Upper lobe of left lung (tissue), 4 donors: ENCODE measurements at regions not wholly inside any gene's neighbourhood (a gene's known extent, or its start where the extent isn't known, plus 50 kb on each side); places are given as distances from the start of the nearest gene placed in this dataset.

Source experiments
- CTCF ChIP-seq, 6 experiments: fragments of 450-650 bp in 4 of 6; fragments of 200-600 bp in 2 of 6; sonication (generic) in 2 of 6; IDR thresholded peaks; one replicate each; pipeline ENCODE4 v1.5.1; 2016 to 2019; ENCODE audit warnings: antibody characterized with exemption in 6 of 6
- EP300 ChIP-seq, 4 donors: sonication (generic); formaldehyde crosslinking; IDR thresholded peaks; one replicate each; pipeline ENCODE4 v1.5.1; 2017; ENCODE audit warnings: antibody characterized with exemption in 4 of 4, control low read depth in 2 of 4
- POLR2A ChIP-seq, 4 donors: fragments of 450-650 bp; IDR thresholded peaks; one replicate each; pipeline ENCODE4 v1.5.1; 2016 to 2017; ENCODE audit warnings: antibody characterized with exemption in 4 of 4, mild to moderate bottlenecking in 2 of 4
- POLR2AphosphoS5 ChIP-seq, 2 donors: sonication (generic); formaldehyde crosslinking; IDR thresholded peaks; one replicate each; pipeline ENCODE4 v1.5.1; 2017; ENCODE audit warnings: antibody characterized with exemption in 2 of 2

DNA sequence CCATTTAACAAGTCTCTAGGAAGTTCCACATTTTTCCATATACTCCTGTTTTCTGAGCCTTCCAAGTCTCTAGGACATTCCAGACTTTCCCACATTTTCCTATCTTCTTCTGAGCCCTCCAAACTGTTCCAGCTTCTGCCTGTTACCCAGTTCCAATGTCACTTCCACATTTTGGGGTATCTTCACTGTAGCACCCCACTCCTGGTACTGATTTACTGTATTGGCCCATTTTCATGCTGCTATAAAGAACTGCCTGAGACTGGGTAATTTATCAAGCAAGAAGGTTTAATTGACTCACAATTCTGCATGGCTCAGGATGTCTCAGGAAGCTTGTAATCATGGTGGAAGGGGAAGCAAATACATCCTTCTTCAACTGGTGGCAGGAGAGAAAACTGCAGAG is 285.0 kb downstream of the LRRIQ3 start:
- TF ChIP-seq CTCF (IDR thresholded peaks at IDR 0.05) (no peak), POLR2AphosphoS5 (IDR thresholded peaks at IDR 0.05) (no peak), POLR2A (IDR thresholded peaks at IDR 0.05) (no peak), EP300 (IDR thresholded peaks at IDR 0.05) (no peak)
